DOHH2 (cell line): ENCODE measurements at regions not wholly inside any gene's neighbourhood (a gene's known extent, or its start where the extent isn't known, plus 50 kb on each side); places are given as distances from the start of the nearest gene placed in this dataset.
"Not testable (repeated sequence)": the region's sequence is repeated elsewhere in the genome, so short reads cannot be mapped to it uniquely, and the experiment has no call there.

ENCODE experiments used
- H3F3A ChIP-seq: fragments of 200-600 bp; sonication (generic), shearing (Covaris generic); 2 replicates; pipeline ENCODE4 v1.6.0; 2016; ENCODE audit warnings: antibody characterized with exemption, mild to moderate bottlenecking; ENCODE audit not compliant: control insufficient read depth, insufficient read depth
- H3K27ac ChIP-seq: fragments of 200-600 bp; sonication (generic); 2 replicates; pipeline ENCODE4 v1.5.1; 2014; ENCODE audit warnings: low read depth, mild to moderate bottlenecking, low read length, moderate library complexity
- H3K27me3 ChIP-seq: fragments of 200-600 bp; sonication (generic); 2 replicates; pipeline ENCODE4 v1.6.1; 2014; ENCODE audit warnings: mild to moderate bottlenecking, low read length, mixed read lengths; ENCODE audit not compliant: control insufficient read depth
- H3K36me3 ChIP-seq: fragments of 200-600 bp; sonication (generic); 2 replicates; pipeline ENCODE4 v1.6.1; 2014; ENCODE audit warnings: mild to moderate bottlenecking, low read length, moderate library complexity, mixed read lengths; ENCODE audit not compliant: control insufficient read depth
- H3K4me1 ChIP-seq: fragments of 200-600 bp; sonication (generic); 2 replicates; pipeline ENCODE4 v1.6.1; 2014; ENCODE audit warnings: mild to moderate bottlenecking, low read length, mixed read lengths; ENCODE audit not compliant: control insufficient read depth
- H3K4me2 ChIP-seq: fragments of 200-600 bp; sonication (generic); 2 replicates; pipeline ENCODE4 v1.6.0; 2014; ENCODE audit warnings: mild to moderate bottlenecking, low read length, moderate library complexity
- H3K4me3 ChIP-seq: fragments of 200-600 bp; sonication (generic); 2 replicates; pipeline ENCODE4 v1.5.1; 2014; ENCODE audit warnings: mild to moderate bottlenecking, low read length, mixed read lengths
- H3K79me2 ChIP-seq: fragments of 200-600 bp; sonication (generic); 2 replicates; pipeline ENCODE4 v1.6.1; 2014; ENCODE audit warnings: mild to moderate bottlenecking, low read length, mixed read lengths; ENCODE audit not compliant: control insufficient read depth
- H3K9me2 ChIP-seq: fragments of 200-600 bp; sonication (generic); replicated peaks from 2 replicates; pipeline ENCODE4 v1.6.1; 2014; ENCODE audit warnings: mild to moderate bottlenecking, low read length, mixed read lengths; ENCODE audit not compliant: control insufficient read depth
- H3K9me3 ChIP-seq: fragments of 200-600 bp; sonication (generic); 2 replicates; pipeline ENCODE4 v1.6.1; 2014; ENCODE audit warnings: antibody characterized with exemption, low read length, mixed read lengths; ENCODE audit not compliant: control insufficient read depth, insufficient read depth
- H4K20me1 ChIP-seq: fragments of 200-600 bp; sonication (generic); 2 replicates; pipeline ENCODE4 v1.6.0; 2014; ENCODE audit warnings: low read depth, mild to moderate bottlenecking, antibody characterized with exemption, low read length, moderate library complexity; ENCODE audit not compliant: control insufficient read depth, insufficient read depth
- CTCF ChIP-seq: fragments of 200-600 bp; sonication (generic); IDR thresholded peaks from one replicate; pipeline ENCODE4 v1.5.1; 2014; ENCODE audit warnings: antibody characterized with exemption, mild to moderate bottlenecking, low read depth, low read length; ENCODE audit not compliant: poor library complexity, severe bottlenecking
- EZH2phosphoT487 ChIP-seq: fragments of 200-600 bp; sonication (generic); IDR thresholded peaks from 2 replicates; pipeline ENCODE4 v1.6.1; 2017; ENCODE audit warnings: borderline replicate concordance, mild to moderate bottlenecking, antibody characterized with exemption, low read length, moderate library complexity, mixed read lengths

- H4K20me1 ChIP-seq: no peaks in the 10 kb centered on the region
- H3K4me3 ChIP-seq: peak overlapping the region; percentile 54
- peaks cover 6% of the 10 kb centered on the region; the same call in 1 of the 2 replicates for H3K27me3 ChIP-seq
- no peak for TF ChIP-seq CTCF
- no peak for TF ChIP-seq EZH2phosphoT487
- no peaks in the 10 kb centered on the region for H3K9me3 ChIP-seq
- H3K4me1 ChIP-seq: peaks cover 15% of the 10 kb centered on the region
- no peaks in the 10 kb centered on the region for H3K36me3 ChIP-seq
- no peaks in the 10 kb centered on the region for H3K9me2 ChIP-seq
- peak overlapping the region; percentile 65 for H3K4me2 ChIP-seq
- no peaks in the 10 kb centered on the region for H3F3A ChIP-seq
- no peaks in the 10 kb centered on the region for H3K79me2 ChIP-seq
- no peak overlapping the region for H3K27ac ChIP-seq
Measured at GRCh38 chrX:41009850-41010846, 75.1 kb upstream of the USP9X start.

- Histone ChIP-seq H3K27me3 (peaks cover 6% of the 10 kb centered on the region; the same call in 1 of the 2 replicates), H3F3A (no peaks in the 10 kb centered on the region), H3K4me3 (no peak overlapping the region), H3K36me3 (no peaks in the 10 kb centered on the region), H3K79me2 (no peaks in the 10 kb centered on the region), H3K27ac (no peak overlapping the region), H3K4me1 (peaks cover 9% of the 10 kb centered on the region), H3K9me3 (no peaks in the 10 kb centered on the region), H4K20me1 (no peaks in the 10 kb centered on the region), H3K4me2 (no peak overlapping the region), H3K9me2 (no peaks in the 10 kb centered on the region)
- TF ChIP-seq EZH2phosphoT487 (no peak), CTCF (no peak)
Measured at GRCh38 chrX:41014776-41015360, 70.4 kb upstream of the USP9X start.

GRCh38 chrX:41017785-41018184, 67.5 kb upstream of the USP9X start:
- H3K4me2 ChIP-seq, H3K79me2 ChIP-seq, H3K36me3 ChIP-seq, H3K27me3 ChIP-seq, H3F3A ChIP-seq, H3K9me3 ChIP-seq, H3K4me3 ChIP-seq, H3K27ac ChIP-seq, H3K9me2 ChIP-seq, H3K4me1 ChIP-seq, H4K20me1 ChIP-seq: not testable (repeated sequence)

- not testable (repeated sequence) for H3K4me3 ChIP-seq, H3K79me2 ChIP-seq, H3K36me3 ChIP-seq, H4K20me1 ChIP-seq, H3K9me3 ChIP-seq, H3K27ac ChIP-seq, H3K4me1 ChIP-seq, H3F3A ChIP-seq, H3K9me2 ChIP-seq, H3K4me2 ChIP-seq, H3K27me3 ChIP-seq
Measured at GRCh38 chrX:41018391-41019040, 66.7 kb upstream of the USP9X start.
